IMR-90 (cell line): ENCODE measurements at regions not wholly inside any gene's neighbourhood (a gene's known extent, or its start where the extent isn't known, plus 50 kb on each side); places are given as distances from the start of the nearest gene placed in this dataset.

Experiments
- ATAC-seq: fragments of 200-7000 bp; cut with Tn5 transposase; 2 replicates; pipeline ENCODE4 v1.9.1; 2020; ENCODE audit warnings: low read depth, mild to moderate bottlenecking, moderate library complexity
- BruUV-seq: library from RNA; stranded (reverse); fragments of 400-500 nt; replicated peaks from 2 replicates; lab custom pipeline; 2021; lab: Mats Ljungman, UMichigan
- CTCF ChIA-PET: fragments of 300-600 bp; formaldehyde crosslinking; extraction: SDS; loops from one replicate; lab custom pipeline; 2021; ENCODE audit warnings: antibody characterized with exemption; lab: Yijun Ruan, JAX
- POLR2A ChIA-PET: fragments of 300-600 bp; sonication (Branson Sonifier 250); formaldehyde crosslinking; loops from one replicate; lab custom pipeline; 2022; ENCODE audit warnings: antibody characterized with exemption; ENCODE audit not compliant: unreplicated experiment; lab: Charles Lee
- DNase-seq: peaks from one replicate; pipeline ENCODE4 v3.0.0; 2013
- H2AFZ ChIP-seq: replicated peaks from 2 replicates; pipeline ENCODE3; 2013; ENCODE audit warnings: low read length, mild to moderate bottlenecking; ENCODE audit not compliant: poor library complexity
- H2AK5ac ChIP-seq: 2 replicates; pipeline ENCODE4 v1.6.1; 2013; ENCODE audit warnings: low read depth, low read length, inconsistent platforms
- H2AK9ac ChIP-seq: replicated peaks from 2 replicates; pipeline ENCODE3; 2013; ENCODE audit warnings: mild to moderate bottlenecking, low read depth, low read length, moderate library complexity; ENCODE audit not compliant: poor library complexity
- H2BK120ac ChIP-seq: 2 replicates; pipeline ENCODE4 v1.6.1; 2013; ENCODE audit warnings: low read depth, low read length, inconsistent platforms
- H2BK15ac ChIP-seq: 3 replicates; pipeline ENCODE4 v1.6.1; 2013; ENCODE audit warnings: low read depth, low read length, inconsistent platforms
- H2BK20ac ChIP-seq: 2 replicates; pipeline ENCODE4 v1.6.1; 2013; ENCODE audit warnings: low read depth, mild to moderate bottlenecking, inconsistent platforms, low read length, moderate library complexity
- H2BK5ac ChIP-seq: 2 replicates; pipeline ENCODE4 v1.6.1; 2013; ENCODE audit warnings: mild to moderate bottlenecking, low read depth, low read length, inconsistent platforms; ENCODE audit not compliant: poor library complexity, severe bottlenecking
- H3K14ac ChIP-seq: replicated peaks from 2 replicates; pipeline ENCODE4 v1.6.1; 2013; ENCODE audit warnings: low read depth, low read length, inconsistent platforms
- H3K18ac ChIP-seq: 2 replicates; pipeline ENCODE4 v1.6.1; 2013; ENCODE audit warnings: low read depth, low read length, control low read depth
- H3K23ac ChIP-seq: 2 replicates; pipeline ENCODE4 v1.6.1; 2013; ENCODE audit warnings: low read depth, low read length, inconsistent platforms
- H3K27ac ChIP-seq: 2 replicates; pipeline ENCODE4 v1.5.1; 2013; ENCODE audit warnings: mild to moderate bottlenecking, control low read depth, low read length; ENCODE audit not compliant: insufficient read depth
- H3K27me3 ChIP-seq: 2 replicates; pipeline ENCODE4 v1.6.1; 2013; ENCODE audit warnings: low read length; ENCODE audit not compliant: control insufficient read depth, insufficient read depth
- H3K36me3 ChIP-seq: 2 replicates; pipeline ENCODE4 v1.6.1; 2013; ENCODE audit warnings: low read length, mixed read lengths; ENCODE audit not compliant: control insufficient read depth, insufficient read depth
- H3K4ac ChIP-seq: 2 replicates; pipeline ENCODE4 v1.6.1; 2013; ENCODE audit warnings: low read depth, low read length, inconsistent platforms
- H3K4me1 ChIP-seq: 2 replicates; pipeline ENCODE4 v1.6.1; 2013; ENCODE audit warnings: low read length, mixed read lengths; ENCODE audit not compliant: control insufficient read depth, insufficient read depth
- H3K4me2 ChIP-seq: 2 replicates; pipeline ENCODE4 v1.6.1; 2013; ENCODE audit warnings: low read depth, mild to moderate bottlenecking, control low read depth, low read length, moderate library complexity
- H3K4me3 ChIP-seq: 2 replicates; pipeline ENCODE4 v1.5.1; 2013; ENCODE audit warnings: low read depth, mild to moderate bottlenecking, control low read depth, low read length, moderate library complexity; ENCODE audit not compliant: insufficient read depth
- H3K56ac ChIP-seq: 2 replicates; pipeline ENCODE4 v1.6.1; 2013; ENCODE audit warnings: low read length, inconsistent platforms; ENCODE audit not compliant: insufficient read depth; ENCODE audit errors: extremely low read depth
- H3K79me1 ChIP-seq, 2 experiments: 2 replicates each; pipeline ENCODE4 v1.6.1; 2013; ENCODE audit warnings: low read length in 2 of 2, inconsistent platforms in 1 of 2, low read depth in 1 of 2
- H3K9ac ChIP-seq: 2 replicates; pipeline ENCODE4 v1.6.1; 2013; ENCODE audit warnings: low read depth, low read length, control low read depth
- H3K9me1 ChIP-seq: 2 replicates; pipeline ENCODE4 v1.6.1; 2013; ENCODE audit warnings: low read length, inconsistent platforms; ENCODE audit not compliant: insufficient read depth
- H3K9me3 ChIP-seq: 2 replicates; pipeline ENCODE4 v1.6.1; 2013; ENCODE audit warnings: low read length; ENCODE audit not compliant: control insufficient read depth, insufficient read depth
- H4K20me1 ChIP-seq: 2 replicates; pipeline ENCODE4 v1.6.1; 2013; ENCODE audit warnings: low read length, inconsistent platforms; ENCODE audit not compliant: insufficient read depth
- H4K5ac ChIP-seq: 2 replicates; pipeline ENCODE4 v1.6.1; 2013; ENCODE audit warnings: mild to moderate bottlenecking, low read depth, low read length, control low read depth
- H4K8ac ChIP-seq, 2 experiments: 2 replicates each; pipeline ENCODE4 v1.6.1; 2013; ENCODE audit warnings: low read depth in 2 of 2, low read length in 2 of 2, control low read depth in 1 of 2, inconsistent platforms in 1 of 2
- H4K91ac ChIP-seq: 2 replicates; pipeline ENCODE4 v1.6.1; 2013; ENCODE audit warnings: low read depth, low read length, inconsistent platforms; ENCODE audit not compliant: insufficient read depth
- BHLHE40 ChIP-seq: fragments of 150-350 bp; IDR thresholded peaks from 2 replicates; pipeline ENCODE4 v1.6.1; 2016; ENCODE audit warnings: mild to moderate bottlenecking, low read depth, low read length
- CEBPB ChIP-seq: IDR thresholded peaks from 2 replicates; pipeline ENCODE4 v1.6.1; 2012; ENCODE audit warnings: low read depth, low read length, improper control_type of control experiment
- MAFK ChIP-seq: IDR thresholded peaks from 2 replicates; pipeline ENCODE4 v1.6.1; 2012; ENCODE audit warnings: low read depth, low read length, improper control_type of control experiment
- MXI1 ChIP-seq: IDR thresholded peaks from 2 replicates; pipeline ENCODE4 v1.6.1; 2012; ENCODE audit warnings: low read depth, mild to moderate bottlenecking, low read length, moderate library complexity, borderline replicate concordance
- NFE2L2 ChIP-seq: fragments of 150-350 bp; IDR thresholded peaks from 2 replicates; pipeline ENCODE4 v1.6.1; 2016; ENCODE audit warnings: low read depth, mild to moderate bottlenecking, low read length
- POLR2A ChIP-seq: IDR thresholded peaks from 2 replicates; pipeline ENCODE4 v1.6.1; 2012; ENCODE audit warnings: mild to moderate bottlenecking, low read depth, low read length
- RAD21 ChIP-seq: IDR thresholded peaks from 2 replicates; pipeline ENCODE4 v1.6.1; 2012; ENCODE audit warnings: low read length, improper control_type of control experiment
- RCOR1 ChIP-seq: IDR thresholded peaks from 2 replicates; pipeline ENCODE4 v1.6.1; 2012; ENCODE audit warnings: mild to moderate bottlenecking, low read length, improper control_type of control experiment; ENCODE audit not compliant: insufficient replicate concordance
- RFX5 ChIP-seq: IDR thresholded peaks from 2 replicates; pipeline ENCODE4 v1.8.0; 2012; ENCODE audit warnings: low read depth, mild to moderate bottlenecking, low read length, moderate library complexity
- SMC3 ChIP-seq: fragments of 150-350 bp; IDR thresholded peaks from 2 replicates; pipeline ENCODE4 v1.6.1; 2016; ENCODE audit warnings: low read depth, mild to moderate bottlenecking, antibody characterized with exemption, low read length, moderate library complexity
- WGBS, 2 experiments: methylation state at CpG; one replicate each; pipeline versions ENCODE4 v1.1.5 to v1.1.7; 2013; ENCODE audit warnings: missing lambda C conversion rate in 2 of 2; ENCODE audit not compliant: insufficient read length in 1 of 2; ENCODE audit errors: extremely low coverage in 2 of 2; 5-methylcytosine and 5-hydroxymethylcytosine counted together
- dilution Hi-C: fragments of 300-500 bp; cut with HindIII; formaldehyde crosslinking; loops from one replicate; pipeline ENCODE4 v1.14.3; 2018; ENCODE audit warnings: low sequenced_read_pairs; ENCODE audit not compliant: unreplicated experiment
- in situ Hi-C: fragments of 300-500 bp; cut with MboI; formaldehyde crosslinking; loops from 3 replicates; pipeline ENCODE4 v1.14.3; 2019; ENCODE audit warnings: low sequenced_read_pairs, inconsistent platforms, mixed read lengths
- intact Hi-C: fragments of 100-400 bp; cut with micrococcal nuclease; formaldehyde crosslinking; loops from 2 replicates; pipeline ENCODE4 v1.10.0; 2022
- TF ChIP-seq, protein P1 (sequence below): fragments of 150-350 bp; IDR thresholded peaks from 2 replicates; pipeline ENCODE4 v1.6.1; 2017; ENCODE audit warnings: mild to moderate bottlenecking, antibody characterized with exemption, low read length, low read depth
- TF ChIP-seq, protein P2 (sequence below): conservative IDR thresholded peaks from 2 replicates; pipeline ENCODE4 v1.5.1; 2012; ENCODE audit warnings: mild to moderate bottlenecking, low read depth, low read length, improper control_type of control experiment

DNA sequence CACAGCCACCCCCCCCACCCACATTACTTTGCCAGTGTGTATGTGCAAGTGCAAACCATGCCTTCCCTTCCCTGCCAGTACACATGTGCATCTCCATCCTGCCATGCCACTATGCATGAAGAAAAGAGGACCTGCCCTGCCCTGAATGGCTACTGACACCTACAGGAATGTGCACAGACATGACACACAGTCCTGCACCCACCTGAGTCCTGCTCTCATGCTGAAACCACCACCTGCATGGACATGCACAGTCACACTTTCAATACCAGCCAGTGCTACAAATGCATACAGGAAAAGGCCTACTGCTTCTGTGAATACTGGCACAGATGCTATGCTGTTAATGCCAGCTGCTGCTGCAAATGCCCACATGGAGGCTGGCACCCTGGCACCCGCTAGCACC is 334.4 kb upstream of the DLGAP1 start:
- Histone ChIP-seq H3K4ac (no peak overlapping the region), H4K91ac (no peak overlapping the region), H3K9me3 (peaks cover 12% of the 10 kb centered on the region; the same call in 1 of the 2 replicates), H3K4me1 (no peaks in the 10 kb centered on the region), H2BK5ac (no peak overlapping the region), H2BK20ac (no peak overlapping the region), H2AK5ac (no peak overlapping the region), H2BK120ac (no peak overlapping the region), H2AK9ac (no peak overlapping the region), H4K5ac (no peak overlapping the region), H2BK15ac (no peak overlapping the region), H3K9ac (no peak overlapping the region), H3K27ac (no peak overlapping the region), H4K8ac (no peak overlapping the region), H3K9me1 (no peaks in the 10 kb centered on the region), H3K36me3 (no peaks in the 10 kb centered on the region), H4K20me1 (no peaks in the 10 kb centered on the region), H3K14ac (no peak overlapping the region), H3K27me3 (no peaks in the 10 kb centered on the region), H3K4me2 (no peak overlapping the region), H2AFZ (no peak overlapping the region), H3K18ac (no peak overlapping the region), H3K4me3 (no peak overlapping the region), H3K79me1 (no peaks in the 10 kb centered on the region), H3K56ac (no peak overlapping the region), H3K23ac (no peak overlapping the region)
- dilution Hi-C loops (no loop called here), intact Hi-C loops (no loop called here), in situ Hi-C loops (no loop called here)
- TF ChIP-seq BHLHE40: no peak
- TF ChIP-seq, protein P1, sequence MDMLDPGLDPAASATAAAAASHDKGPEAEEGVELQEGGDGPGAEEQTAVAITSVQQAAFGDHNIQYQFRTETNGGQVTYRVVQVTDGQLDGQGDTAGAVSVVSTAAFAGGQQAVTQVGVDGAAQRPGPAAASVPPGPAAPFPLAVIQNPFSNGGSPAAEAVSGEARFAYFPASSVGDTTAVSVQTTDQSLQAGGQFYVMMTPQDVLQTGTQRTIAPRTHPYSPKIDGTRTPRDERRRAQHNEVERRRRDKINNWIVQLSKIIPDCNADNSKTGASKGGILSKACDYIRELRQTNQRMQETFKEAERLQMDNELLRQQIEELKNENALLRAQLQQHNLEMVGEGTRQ: no peak
- TF ChIP-seq RCOR1: no peak
- TF ChIP-seq, protein P2, sequence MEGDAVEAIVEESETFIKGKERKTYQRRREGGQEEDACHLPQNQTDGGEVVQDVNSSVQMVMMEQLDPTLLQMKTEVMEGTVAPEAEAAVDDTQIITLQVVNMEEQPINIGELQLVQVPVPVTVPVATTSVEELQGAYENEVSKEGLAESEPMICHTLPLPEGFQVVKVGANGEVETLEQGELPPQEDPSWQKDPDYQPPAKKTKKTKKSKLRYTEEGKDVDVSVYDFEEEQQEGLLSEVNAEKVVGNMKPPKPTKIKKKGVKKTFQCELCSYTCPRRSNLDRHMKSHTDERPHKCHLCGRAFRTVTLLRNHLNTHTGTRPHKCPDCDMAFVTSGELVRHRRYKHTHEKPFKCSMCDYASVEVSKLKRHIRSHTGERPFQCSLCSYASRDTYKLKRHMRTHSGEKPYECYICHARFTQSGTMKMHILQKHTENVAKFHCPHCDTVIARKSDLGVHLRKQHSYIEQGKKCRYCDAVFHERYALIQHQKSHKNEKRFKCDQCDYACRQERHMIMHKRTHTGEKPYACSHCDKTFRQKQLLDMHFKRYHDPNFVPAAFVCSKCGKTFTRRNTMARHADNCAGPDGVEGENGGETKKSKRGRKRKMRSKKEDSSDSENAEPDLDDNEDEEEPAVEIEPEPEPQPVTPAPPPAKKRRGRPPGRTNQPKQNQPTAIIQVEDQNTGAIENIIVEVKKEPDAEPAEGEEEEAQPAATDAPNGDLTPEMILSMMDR: no peak
- TF ChIP-seq MAFK: no peak
- TF ChIP-seq NFE2L2: no peak
- TF ChIP-seq RAD21: no peak
- TF ChIP-seq MXI1: no peak
- TF ChIP-seq CEBPB: no peak
- TF ChIP-seq RFX5: no peak
- no peak for TF ChIP-seq POLR2A
- TF ChIP-seq SMC3: no peak
- no peak for ATAC-seq
- ChIA-PET POLR2A (no interaction called here), CTCF (no interaction called here)
- no peak for DNase-seq
- no TSS peak for BruUV-seq
- WGBS, 2 experiments: no CpG with 5 or more reads among the region's 1 CpG
